Thymus (tissue), 11 donors: ENCODE measurements at regions not wholly inside any gene's neighbourhood (a gene's known extent, or its start where the extent isn't known, plus 50 kb on each side); places are given as distances from the start of the nearest gene placed in this dataset.

ENCODE experiments used
- DNase-seq, 9 donors: peaks; one replicate each; pipeline ENCODE4 v3.0.0-alpha.2; 2013; ENCODE audit warnings: low spot score in 9 of 9, low read depth in 6 of 9, missing footprints in 1 of 9
- H3K27ac ChIP-seq, 2 donors: one replicate each; pipeline ENCODE4 v1.5.1; 2013; ENCODE audit warnings: control low read depth in 1 of 2, low read depth in 1 of 2, low read length in 1 of 2, mild to moderate bottlenecking in 1 of 2, moderate library complexity in 1 of 2
- H3K27me3 ChIP-seq, 2 donors: one replicate each; pipeline ENCODE4 v1.5.1; 2013; ENCODE audit warnings: low read length in 1 of 2; ENCODE audit not compliant: control insufficient read depth in 2 of 2, insufficient read depth in 1 of 2
- H3K36me3 ChIP-seq, 2 donors: one replicate each; pipeline ENCODE4 v1.5.1; 2013; ENCODE audit warnings: low read length in 1 of 2, mild to moderate bottlenecking in 1 of 2, moderate library complexity in 1 of 2; ENCODE audit not compliant: control insufficient read depth in 2 of 2, insufficient read depth in 2 of 2
- H3K4me1 ChIP-seq, 2 donors: one replicate each; pipeline ENCODE4 v1.5.1; 2013; ENCODE audit warnings: low read length in 2 of 2; ENCODE audit not compliant: control insufficient read depth in 2 of 2, insufficient read depth in 2 of 2
- H3K4me3 ChIP-seq, 2 donors: one replicate each; pipeline ENCODE4 v1.5.1; 2013; ENCODE audit warnings: low read length in 2 of 2, control low read depth in 1 of 2, mild to moderate bottlenecking in 1 of 2
- H3K9me3 ChIP-seq, 2 donors: one replicate each; pipeline ENCODE4 v1.5.1; 2013; ENCODE audit warnings: low read length in 1 of 2, mild to moderate bottlenecking in 1 of 2; ENCODE audit not compliant: control insufficient read depth in 2 of 2, insufficient read depth in 1 of 2
- WGBS: extraction: QIAGEN DNeasy Blood & Tissue Kit; methylation state at CpG from one replicate; pipeline ENCODE4 v1.1.7; 2013; 5-methylcytosine and 5-hydroxymethylcytosine counted together
- donor health status: healthy.

DNA sequence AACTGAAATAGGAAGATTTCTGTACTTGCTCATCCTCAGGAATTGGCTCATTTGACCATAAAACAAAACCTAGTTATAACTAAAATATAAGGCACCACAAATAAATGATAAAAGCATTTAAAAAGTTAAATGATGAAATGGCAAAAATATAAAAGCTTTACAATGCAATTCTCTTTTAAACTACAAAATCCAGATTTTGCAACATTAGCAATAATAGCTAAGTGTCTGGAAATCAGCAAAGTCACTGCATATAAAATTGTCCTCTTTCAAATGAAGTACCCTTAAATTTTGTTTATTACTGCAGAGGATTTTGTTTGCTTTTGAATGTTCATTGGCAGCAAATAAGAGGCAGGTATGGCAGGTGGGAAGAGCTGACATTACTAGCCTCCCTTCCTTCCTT is 270.4 kb upstream of the RSPO3 start:
- Histone ChIP-seq H3K4me1 (no peaks in the 10 kb centered on the region), H3K9me3 (no peaks in the 10 kb centered on the region), H3K36me3 (no peaks in the 10 kb centered on the region), H3K4me3 (no peak overlapping the region), H3K27me3 (no peaks in the 10 kb centered on the region), H3K27ac (no peak overlapping the region)
- DNase-seq = no peak

DNA sequence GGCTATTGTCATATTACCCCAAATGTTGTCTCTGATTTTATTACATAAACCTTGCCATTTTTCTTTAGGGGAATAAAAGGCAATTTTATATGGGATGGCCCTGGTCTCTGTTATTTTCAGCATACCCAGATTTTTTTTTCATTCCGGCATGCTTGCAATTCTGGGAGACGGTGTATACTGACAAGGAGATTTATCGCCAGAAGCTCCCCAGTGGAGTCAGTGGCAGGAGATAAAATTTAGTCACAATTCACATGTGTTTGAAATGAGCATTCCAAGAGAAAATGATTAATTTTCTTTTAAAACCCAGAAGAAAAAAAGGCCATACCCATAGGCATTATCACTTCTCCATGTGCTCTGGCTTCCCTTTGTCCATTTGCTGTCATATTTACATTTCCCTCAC is 250.8 kb upstream of the RSPO3 start:
- H3K4me1 ChIP-seq = no peaks in the 10 kb centered on the region
- H3K4me3 ChIP-seq = no peak overlapping the region
- WGBS = 97% methylated on average over 3 of the region's 3 CpGs
- no peak for DNase-seq
- no peaks in the 10 kb centered on the region for H3K27me3 ChIP-seq
- no peaks in the 10 kb centered on the region for H3K36me3 ChIP-seq
- H3K27ac ChIP-seq = no peak overlapping the region
- H3K9me3 ChIP-seq = no peaks in the 10 kb centered on the region

DNA sequence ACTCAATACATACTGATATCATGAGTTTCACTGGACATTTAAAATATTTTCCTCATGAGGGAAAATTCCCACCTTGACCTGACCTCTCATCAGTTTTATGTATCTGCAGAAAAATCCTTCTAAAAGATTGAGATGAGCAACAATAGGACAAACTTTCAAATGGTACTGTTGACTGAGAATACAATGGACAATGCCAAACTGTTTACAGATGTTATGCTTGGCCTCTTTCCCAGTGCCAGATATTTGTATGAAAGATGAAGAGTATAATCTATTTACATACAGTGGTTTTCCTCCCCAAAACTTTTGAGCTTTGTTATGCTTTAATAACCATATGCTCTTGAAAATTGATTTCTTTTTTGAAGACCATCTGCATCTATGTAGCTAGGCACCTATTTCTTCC is 245.1 kb upstream of the RSPO3 start:
- Histone ChIP-seq H3K9me3 (no peaks in the 10 kb centered on the region), H3K27ac (no peak overlapping the region), H3K4me3 (no peak overlapping the region), H3K4me1 (no peaks in the 10 kb centered on the region), H3K36me3 (no peaks in the 10 kb centered on the region), H3K27me3 (no peaks in the 10 kb centered on the region)
- DNase-seq = no peak

DNA sequence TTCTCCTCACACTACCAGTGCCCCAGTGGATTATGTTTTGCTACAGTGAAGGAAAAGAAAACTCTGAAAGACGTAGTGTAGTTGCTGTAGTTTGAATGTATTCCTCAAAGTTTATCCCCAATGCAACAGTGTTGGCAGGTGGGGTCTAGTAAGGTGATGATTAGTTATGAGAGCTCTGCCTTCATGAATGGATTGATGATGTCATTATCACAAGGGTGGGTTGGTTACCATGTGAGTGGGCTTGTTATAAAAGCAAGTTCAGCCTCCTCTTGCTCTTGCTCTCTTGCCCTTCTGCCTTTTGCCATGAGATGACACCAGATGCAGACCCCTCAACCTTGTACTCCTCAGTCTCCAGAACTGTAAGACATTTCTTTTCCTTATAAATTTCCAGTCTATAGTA is 244.7 kb upstream of the RSPO3 start:
- H3K9me3 ChIP-seq = no peaks in the 10 kb centered on the region
- H3K36me3 ChIP-seq = no peaks in the 10 kb centered on the region
- H3K4me1 ChIP-seq = no peaks in the 10 kb centered on the region
- H3K4me3 ChIP-seq = no peak overlapping the region
- no peaks in the 10 kb centered on the region for H3K27me3 ChIP-seq
- no peak for DNase-seq
- WGBS = 85% methylated on average over 1 of the region's 1 CpG
- H3K27ac ChIP-seq = no peak overlapping the region

DNA sequence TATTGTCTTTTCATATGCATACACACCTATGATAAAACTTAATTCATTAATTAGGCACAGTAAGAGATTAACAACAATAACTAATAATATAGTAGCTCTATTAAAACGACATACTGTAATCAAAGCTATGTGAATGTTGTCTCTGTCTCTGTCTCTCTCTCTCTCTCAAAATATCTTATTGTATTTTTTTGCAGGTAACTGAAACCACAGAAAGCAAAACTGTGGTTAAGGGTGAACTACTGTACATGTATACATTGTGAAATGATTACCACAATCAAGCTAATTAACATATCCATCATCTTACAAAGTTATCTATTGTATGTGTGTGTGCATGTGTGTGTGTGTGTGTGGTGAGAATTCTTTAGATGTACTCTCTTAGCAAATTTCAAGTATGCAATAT is 242.0 kb upstream of the RSPO3 start:
- H3K36me3 ChIP-seq = no peaks in the 10 kb centered on the region
- WGBS = 82% methylated on average over 1 of the region's 1 CpG
- H3K4me3 ChIP-seq = no peak overlapping the region
- no peak overlapping the region for H3K27ac ChIP-seq
- H3K4me1 ChIP-seq = no peaks in the 10 kb centered on the region
- no peaks in the 10 kb centered on the region for H3K9me3 ChIP-seq
- no peaks in the 10 kb centered on the region for H3K27me3 ChIP-seq
- DNase-seq = no peak

DNA sequence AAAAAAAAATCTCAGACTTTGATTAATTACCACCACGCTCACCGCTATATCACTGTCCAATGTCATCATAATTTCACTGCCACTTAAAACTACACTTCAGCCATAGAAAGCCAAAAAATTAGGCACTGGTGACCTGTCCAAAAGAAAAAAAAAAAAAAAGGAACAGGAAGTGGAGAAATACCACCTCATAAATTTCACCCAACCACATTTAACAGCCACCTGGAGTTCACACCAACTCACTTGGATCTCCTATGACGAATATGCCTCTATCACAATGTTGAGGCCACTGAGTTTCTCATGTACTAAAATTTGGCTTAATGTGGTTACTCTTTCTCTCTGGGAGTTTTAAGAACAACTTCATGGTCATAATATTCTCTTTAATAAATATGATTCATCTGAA is 237.5 kb upstream of the RSPO3 start:
- DNase-seq = no peak
- WGBS = 38% methylated on average over 3 of the region's 3 CpGs
- Histone ChIP-seq H3K4me1 (no peaks in the 10 kb centered on the region), H3K27me3 (no peaks in the 10 kb centered on the region), H3K9me3 (no peaks in the 10 kb centered on the region), H3K36me3 (no peaks in the 10 kb centered on the region), H3K27ac (no peak overlapping the region), H3K4me3 (no peak overlapping the region)

DNA sequence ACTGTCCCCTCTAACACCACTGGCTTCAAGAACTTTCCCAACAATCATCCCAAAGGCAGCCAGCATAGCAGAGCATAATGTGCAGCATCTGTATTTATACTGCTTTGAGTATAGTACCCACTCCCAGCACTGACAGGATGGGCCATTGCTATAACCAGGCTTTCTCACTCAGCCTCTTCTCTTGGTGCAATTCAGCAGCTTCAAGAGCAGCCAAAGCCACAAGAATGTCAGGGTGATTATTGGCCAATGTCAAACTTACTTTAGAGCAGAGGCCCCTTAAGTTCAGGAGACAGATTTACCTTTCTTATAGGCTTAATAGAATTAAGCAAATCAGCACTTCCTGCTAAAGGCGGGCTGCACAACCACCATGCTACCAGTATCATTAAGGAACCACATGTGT is 232.4 kb upstream of the RSPO3 start:
- H3K9me3 ChIP-seq = no peaks in the 10 kb centered on the region
- WGBS = 97% methylated on average over 1 of the region's 1 CpG
- H3K36me3 ChIP-seq = no peaks in the 10 kb centered on the region
- no peak overlapping the region for H3K4me3 ChIP-seq
- H3K27me3 ChIP-seq = no peaks in the 10 kb centered on the region
- H3K27ac ChIP-seq = no peak overlapping the region
- no peak for DNase-seq
- H3K4me1 ChIP-seq = no peaks in the 10 kb centered on the region

DNA sequence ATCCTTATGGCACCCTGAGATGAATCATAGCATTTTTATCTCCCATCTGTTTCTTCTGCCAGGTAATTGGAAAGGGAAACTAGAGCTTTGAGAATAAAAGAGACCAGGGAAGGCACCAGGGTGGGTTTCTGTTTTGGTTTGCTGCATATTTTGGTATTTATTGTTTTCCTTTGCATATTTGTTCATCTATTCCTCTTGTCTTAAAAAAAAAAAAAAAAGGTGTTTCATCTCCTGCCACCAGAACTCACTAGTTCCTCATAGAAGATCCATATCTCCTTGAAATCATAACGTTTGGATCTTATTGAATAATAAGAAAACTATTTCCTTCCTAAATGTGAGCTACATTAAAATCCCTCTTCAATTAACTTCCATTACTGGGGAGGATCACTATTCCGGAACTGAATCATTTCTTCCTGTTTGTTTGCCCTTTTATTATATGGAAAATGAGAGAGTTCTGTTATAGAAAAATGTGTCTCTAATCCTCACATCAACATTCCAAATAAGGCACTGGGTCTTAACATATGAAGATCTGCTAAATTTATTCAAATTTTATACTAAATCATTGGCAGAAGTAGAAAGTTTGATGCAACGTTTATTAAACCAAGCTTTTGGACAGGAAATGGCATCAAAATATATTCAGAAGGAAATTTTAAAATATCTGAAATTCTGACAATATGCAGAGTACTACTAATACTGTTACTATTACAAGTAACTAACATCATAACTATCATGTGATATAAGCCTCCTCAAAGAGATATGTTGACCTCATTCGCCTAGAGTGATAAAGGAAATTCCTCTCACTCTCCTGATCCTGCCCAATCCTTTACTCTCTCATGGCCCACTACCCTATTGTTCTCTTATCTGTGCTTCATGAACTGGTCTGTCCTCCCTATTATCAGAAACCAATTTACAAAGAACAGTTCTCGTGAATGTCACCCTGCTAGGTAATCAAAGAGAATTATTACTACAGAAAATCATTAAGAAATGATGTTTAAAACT is 229.4 kb upstream of the RSPO3 start:
- Histone ChIP-seq H3K9me3 (no peaks in the 10 kb centered on the region), H3K27me3 (no peaks in the 10 kb centered on the region), H3K27ac (no peak overlapping the region), H3K36me3 (no peaks in the 10 kb centered on the region), H3K4me1 (no peaks in the 10 kb centered on the region), H3K4me3 (no peak overlapping the region)
- WGBS = 87% methylated on average over 5 of the region's 5 CpGs
- DNase-seq = no peak

DNA sequence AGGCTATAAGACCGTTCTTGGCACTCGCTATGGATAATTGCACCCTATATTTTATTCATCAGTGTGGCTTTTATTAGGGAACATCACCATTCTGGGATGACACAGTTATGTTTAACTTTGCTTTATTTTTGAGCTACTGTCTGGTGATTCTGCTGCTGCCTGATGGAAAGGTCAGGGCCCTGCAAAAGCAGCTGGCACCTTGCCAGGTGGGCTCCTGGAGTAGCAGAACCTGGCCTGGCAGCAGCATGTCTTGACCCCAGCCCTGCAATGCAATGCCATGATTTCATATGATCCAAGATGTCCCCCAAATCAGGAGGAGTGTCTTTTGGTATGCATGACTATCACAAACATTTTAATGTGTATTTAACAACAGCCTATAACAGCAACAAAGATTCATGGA is 228.4 kb upstream of the RSPO3 start:
- Histone ChIP-seq H3K4me1 (no peaks in the 10 kb centered on the region), H3K9me3 (no peaks in the 10 kb centered on the region), H3K27me3 (no peaks in the 10 kb centered on the region), H3K27ac (no peak overlapping the region), H3K36me3 (no peaks in the 10 kb centered on the region), H3K4me3 (no peak overlapping the region)
- DNase-seq = no peak
- WGBS = 93% methylated on average over 2 of the region's 2 CpGs
